ENCODE measurements at regions not wholly inside any gene's neighbourhood (a gene's known extent, or its start where the extent isn't known, plus 50 kb on each side); places are given as distances from the start of the nearest gene placed in this dataset.
"Not testable (repeated sequence)": the region's sequence is repeated elsewhere in the genome, so short reads cannot be mapped to it uniquely, and the experiment has no call there.

DNA sequence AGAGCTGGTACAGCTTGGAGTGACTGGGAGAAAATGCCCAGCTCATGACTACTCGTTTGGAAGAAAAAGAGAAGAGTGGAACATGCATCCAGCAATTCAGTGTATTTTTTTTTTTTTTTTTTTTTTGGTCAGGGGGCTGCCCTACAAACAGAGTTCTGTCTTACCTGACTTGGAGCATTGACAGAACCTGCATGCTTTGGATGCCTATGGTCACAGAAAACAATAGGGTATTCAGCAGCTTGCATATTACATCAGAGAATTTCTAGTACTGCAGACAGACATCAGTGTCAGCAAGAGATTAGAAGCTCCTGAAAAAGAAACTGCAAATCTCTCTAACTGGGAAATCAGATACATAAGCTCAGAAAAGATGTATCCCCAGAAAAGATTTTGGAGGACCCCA lies 894.4 kb downstream of the SPATA31A7 start:
- not testable (repeated sequence) for H3K79me1 ChIP-seq (ENCODE audit: insufficient read depth, low read depth, low read length, poor library complexity, severe bottlenecking); H3T11ph ChIP-seq (ENCODE audit: low read length); H3K23ac ChIP-seq (ENCODE audit: insufficient read length, low read depth, low read length); H3K9me3 ChIP-seq (ENCODE audit: control insufficient read depth, low read depth, low read length); H3K27ac ChIP-seq (ENCODE audit: insufficient read length, low read depth, low read length); H3K27me3 Mint-ChIP-seq (ENCODE audit: low read depth); H2BK120ac ChIP-seq (ENCODE audit: low read depth, low read length, poor library complexity, severe bottlenecking); H3K4me1 ChIP-seq (ENCODE audit: insufficient read depth, low read length); H3K9ac ChIP-seq (ENCODE audit: extremely low read depth, insufficient read length, low read length); H4K20me1 ChIP-seq (ENCODE audit: control insufficient read depth, insufficient read depth, insufficient read length); H2BK20ac ChIP-seq (ENCODE audit: low read depth, low read length, poor library complexity, severe bottlenecking); H4K91ac ChIP-seq (ENCODE audit: insufficient read length, low read depth, low read length); H2BK12ac ChIP-seq (ENCODE audit: insufficient read length, low read depth, low read length); H4K5ac ChIP-seq (ENCODE audit: insufficient read length, low read depth, low read length); H2AFZ ChIP-seq (ENCODE audit: low read length); DNase-seq; H3K4me1 Mint-ChIP-seq; H3K79me2 ChIP-seq (ENCODE audit: insufficient read depth, low read length); H3K4me3 Mint-ChIP-seq; H3K18ac ChIP-seq (ENCODE audit: insufficient read length, low read depth, low read length); H3K4me2 ChIP-seq (ENCODE audit: insufficient read depth, insufficient read length, low read length); H2BK5ac ChIP-seq (ENCODE audit: insufficient read length, low read length); H3K56ac ChIP-seq (ENCODE audit: insufficient read length, low read depth, low read length); H3K23me2 ChIP-seq (ENCODE audit: insufficient read length, low read depth, low read length, poor library complexity, severe bottlenecking); H2AK5ac ChIP-seq (ENCODE audit: insufficient read length, low read length); H3K36me3 Mint-ChIP-seq (ENCODE audit: insufficient read depth in 1 of 3, low read depth in 3 of 3); H3K27ac Mint-ChIP-seq; H3K9me3 Mint-ChIP-seq; H4K8ac ChIP-seq (replicated peaks; ENCODE audit: insufficient read length, low read depth, low read length); H3K14ac ChIP-seq (ENCODE audit: insufficient read depth, low read length); H3K4ac ChIP-seq (ENCODE audit: low read depth, low read length); H3K27me3 ChIP-seq (ENCODE audit: insufficient read depth, low read length); H2BK15ac ChIP-seq (ENCODE audit: low read depth, low read length)
- no CpG with 5 or more reads among the region's 1 CpG for WGBS (ENCODE audit: extremely low coverage, insufficient read length, low lambda C conversion rate)

DNA sequence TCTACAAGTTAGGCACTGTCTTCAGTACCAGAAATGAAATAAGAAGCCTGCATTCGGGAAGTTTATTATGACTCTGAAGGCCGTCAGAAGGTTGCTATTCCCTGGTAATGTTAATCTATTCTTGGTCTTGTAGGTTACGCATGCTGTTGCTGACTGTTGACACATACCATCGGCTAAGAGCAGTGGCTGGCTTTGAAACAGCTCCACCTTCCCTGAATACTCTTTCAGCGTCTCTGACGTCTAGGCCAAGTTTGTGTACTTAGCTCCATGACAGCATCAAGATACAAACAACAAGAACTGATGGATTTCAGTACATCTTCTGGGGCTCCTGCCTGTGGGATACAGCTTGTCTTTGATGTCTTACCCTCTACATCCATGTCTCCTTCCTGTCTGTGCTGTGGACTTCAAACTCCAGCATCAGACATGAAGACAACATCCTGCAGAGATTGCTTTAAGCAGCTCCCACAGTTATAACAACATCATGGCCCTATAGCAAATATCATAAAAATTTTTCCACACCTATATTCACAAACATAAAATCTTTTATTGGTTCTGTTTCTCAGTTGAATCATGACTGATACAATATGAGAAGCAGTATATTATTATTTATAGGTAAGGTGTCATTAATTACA lies 906.0 kb downstream of the SPATA31A7 start:
- H2BK12ac ChIP-seq (ENCODE audit: insufficient read length, low read depth, low read length); H3K56ac ChIP-seq (ENCODE audit: insufficient read length, low read depth, low read length); H3K79me1 ChIP-seq (ENCODE audit: insufficient read depth, low read depth, low read length, poor library complexity, severe bottlenecking); H4K91ac ChIP-seq (ENCODE audit: insufficient read length, low read depth, low read length); H3K4me3 Mint-ChIP-seq; H3K4me2 ChIP-seq (ENCODE audit: insufficient read depth, insufficient read length, low read length); H3K18ac ChIP-seq (ENCODE audit: insufficient read length, low read depth, low read length); H2BK15ac ChIP-seq (ENCODE audit: low read depth, low read length); H3T11ph ChIP-seq (ENCODE audit: low read length); H2BK20ac ChIP-seq (ENCODE audit: low read depth, low read length, poor library complexity, severe bottlenecking); H3K9me3 ChIP-seq (ENCODE audit: control insufficient read depth, low read depth, low read length); H3K14ac ChIP-seq (ENCODE audit: insufficient read depth, low read length); H3K9ac ChIP-seq (ENCODE audit: extremely low read depth, insufficient read length, low read length); H3K23ac ChIP-seq (ENCODE audit: insufficient read length, low read depth, low read length); H4K5ac ChIP-seq (ENCODE audit: insufficient read length, low read depth, low read length); H2BK5ac ChIP-seq (ENCODE audit: insufficient read length, low read length); H3K9me3 Mint-ChIP-seq; H3K27ac Mint-ChIP-seq; H3K4me1 Mint-ChIP-seq; H3K4ac ChIP-seq (ENCODE audit: low read depth, low read length); H2AFZ ChIP-seq (ENCODE audit: low read length); H3K27me3 Mint-ChIP-seq (ENCODE audit: low read depth); H2BK120ac ChIP-seq (ENCODE audit: low read depth, low read length, poor library complexity, severe bottlenecking); DNase-seq; H2AK5ac ChIP-seq (ENCODE audit: insufficient read length, low read length); H4K20me1 ChIP-seq (ENCODE audit: control insufficient read depth, insufficient read depth, insufficient read length); H3K27ac ChIP-seq (ENCODE audit: insufficient read length, low read depth, low read length); H3K4me1 ChIP-seq (ENCODE audit: insufficient read depth, low read length); H3K36me3 Mint-ChIP-seq (ENCODE audit: insufficient read depth in 1 of 3, low read depth in 3 of 3); H3K79me2 ChIP-seq (ENCODE audit: insufficient read depth, low read length); H3K27me3 ChIP-seq (ENCODE audit: insufficient read depth, low read length); H3K23me2 ChIP-seq (ENCODE audit: insufficient read length, low read depth, low read length, poor library complexity, severe bottlenecking); H4K8ac ChIP-seq (replicated peaks; ENCODE audit: insufficient read length, low read depth, low read length): not testable (repeated sequence)
- WGBS (ENCODE audit: extremely low coverage, insufficient read length, low lambda C conversion rate) = no CpG with 5 or more reads among the region's 6 CpGs

Data from H9 (cell line).